H9 (cell line): ENCODE measurements at regions not wholly inside any gene's neighbourhood (a gene's known extent, or its start where the extent isn't known, plus 50 kb on each side); places are given as distances from the start of the nearest gene placed in this dataset.

Experiments
- DNase-seq: peaks from one replicate; pipeline ENCODE4 v3.0.0-alpha.2; 2017
- H2AFZ ChIP-seq: one replicate; pipeline ENCODE4 v1.6.1; 2013; ENCODE audit warnings: mild to moderate bottlenecking, low read length, control low read depth, moderate library complexity
- H2AK5ac ChIP-seq: 2 replicates; pipeline ENCODE4 v1.6.1; 2013; ENCODE audit warnings: low read length, control low read depth, mixed read lengths; ENCODE audit not compliant: insufficient read length
- H2BK120ac ChIP-seq: one replicate; pipeline ENCODE4 v1.6.1; 2013; ENCODE audit warnings: low read depth, mild to moderate bottlenecking, low read length, control low read depth, inconsistent platforms; ENCODE audit not compliant: poor library complexity, severe bottlenecking
- H2BK12ac ChIP-seq: 2 replicates; pipeline ENCODE4 v1.6.1; 2013; ENCODE audit warnings: low read length, control low read depth, mixed read lengths, low read depth; ENCODE audit not compliant: insufficient read length
- H2BK15ac ChIP-seq: 2 replicates; pipeline ENCODE4 v1.6.1; 2013; ENCODE audit warnings: low read depth, low read length, control low read depth
- H2BK20ac ChIP-seq: one replicate; pipeline ENCODE4 v1.6.1; 2013; ENCODE audit warnings: low read depth, mild to moderate bottlenecking, low read length, control low read depth, inconsistent platforms; ENCODE audit not compliant: poor library complexity, severe bottlenecking
- H2BK5ac ChIP-seq: 2 replicates; pipeline ENCODE4 v1.6.1; 2013; ENCODE audit warnings: low read length, control low read depth, mixed read lengths; ENCODE audit not compliant: insufficient read length
- H3K14ac ChIP-seq: 2 replicates; pipeline ENCODE4 v1.6.1; 2013; ENCODE audit warnings: low read length, control low read depth; ENCODE audit not compliant: insufficient read depth
- H3K18ac ChIP-seq: 2 replicates; pipeline ENCODE4 v1.6.1; 2013; ENCODE audit warnings: low read depth, mild to moderate bottlenecking, mixed read lengths, low read length, control low read depth; ENCODE audit not compliant: insufficient read length
- H3K23ac ChIP-seq: 2 replicates; pipeline ENCODE4 v1.6.1; 2013; ENCODE audit warnings: low read length, control low read depth, mixed read lengths, low read depth; ENCODE audit not compliant: insufficient read length
- H3K23me2 ChIP-seq: 2 replicates; pipeline ENCODE4 v1.6.1; 2013; ENCODE audit warnings: low read depth, mild to moderate bottlenecking, mixed read lengths, low read length, control low read depth; ENCODE audit not compliant: insufficient read length, poor library complexity, severe bottlenecking
- H3K27ac ChIP-seq: 2 replicates; pipeline ENCODE4 v1.5.1; 2013; ENCODE audit warnings: low read length, control low read depth, mixed read lengths, low read depth; ENCODE audit not compliant: insufficient read length
- H3K27me3 ChIP-seq: 2 replicates; pipeline ENCODE4 v1.6.1; 2013; ENCODE audit warnings: low read length, control low read depth, inconsistent platforms; ENCODE audit not compliant: insufficient read depth
- H3K4ac ChIP-seq: 2 replicates; pipeline ENCODE4 v1.6.1; 2013; ENCODE audit warnings: low read depth, mild to moderate bottlenecking, control low read depth, inconsistent platforms, low read length, moderate library complexity
- H3K4me1 ChIP-seq: 2 replicates; pipeline ENCODE4 v1.6.1; 2013; ENCODE audit warnings: low read length, control low read depth, inconsistent platforms; ENCODE audit not compliant: insufficient read depth
- H3K4me2 ChIP-seq: 2 replicates; pipeline ENCODE4 v1.6.1; 2013; ENCODE audit warnings: low read length, control low read depth, mixed read lengths; ENCODE audit not compliant: insufficient read length, insufficient read depth
- H3K56ac ChIP-seq: 2 replicates; pipeline ENCODE4 v1.6.1; 2013; ENCODE audit warnings: low read depth, mild to moderate bottlenecking, mixed read lengths, low read length, control low read depth; ENCODE audit not compliant: insufficient read length
- H3K79me1 ChIP-seq: 2 replicates; pipeline ENCODE4 v1.6.1; 2013; ENCODE audit warnings: low read depth, mild to moderate bottlenecking, moderate library complexity, low read length, control low read depth, inconsistent platforms; ENCODE audit not compliant: insufficient read depth, poor library complexity, severe bottlenecking
- H3K79me2 ChIP-seq: 2 replicates; pipeline ENCODE4 v1.6.1; 2013; ENCODE audit warnings: low read length, control low read depth, inconsistent platforms; ENCODE audit not compliant: insufficient read depth
- H3K9ac ChIP-seq: 2 replicates; pipeline ENCODE4 v1.6.1; 2013; ENCODE audit warnings: low read length, control low read depth, mixed read lengths; ENCODE audit not compliant: insufficient read length; ENCODE audit errors: extremely low read depth
- H3K9me3 ChIP-seq: one replicate; pipeline ENCODE4 v1.6.1; 2013; ENCODE audit warnings: low read depth, low read length, inconsistent platforms; ENCODE audit not compliant: control insufficient read depth
- H3T11ph ChIP-seq: one replicate; pipeline ENCODE4 v1.6.1; 2013; ENCODE audit warnings: mild to moderate bottlenecking, low read length, control low read depth, inconsistent platforms
- H4K20me1 ChIP-seq: one replicate; pipeline ENCODE4 v1.6.1; 2013; ENCODE audit not compliant: control insufficient read depth, insufficient read length, insufficient read depth
- H4K5ac ChIP-seq: 2 replicates; pipeline ENCODE4 v1.6.1; 2013; ENCODE audit warnings: low read depth, mild to moderate bottlenecking, mixed read lengths, low read length, control low read depth; ENCODE audit not compliant: insufficient read length
- H4K8ac ChIP-seq: replicated peaks from 2 replicates; pipeline ENCODE4 v1.6.1; 2013; ENCODE audit warnings: low read length, control low read depth, mixed read lengths, low read depth; ENCODE audit not compliant: insufficient read length
- H4K91ac ChIP-seq: 2 replicates; pipeline ENCODE4 v1.6.1; 2013; ENCODE audit warnings: low read depth, mild to moderate bottlenecking, moderate library complexity, mixed read lengths, low read length, control low read depth; ENCODE audit not compliant: insufficient read length
- H3K27ac Mint-ChIP-seq, 3 experiments: 2 replicates in 2 of 3; 3 replicates in 1 of 3; pipeline ENCODE4 v1.8.0; 2020 to 2021; ENCODE audit warnings: mixed read lengths in 3 of 3, mild to moderate bottlenecking in 1 of 3, moderate library complexity in 1 of 3
- H3K27me3 Mint-ChIP-seq: 2 replicates; pipeline ENCODE4 v1.8.0; 2021; ENCODE audit warnings: low read depth, mild to moderate bottlenecking, moderate library complexity, mixed read lengths
- H3K36me3 Mint-ChIP-seq, 3 experiments: 2 replicates in 2 of 3; 3 replicates in 1 of 3; pipeline ENCODE4 v1.8.0; 2020 to 2021; ENCODE audit warnings: low read depth in 3 of 3, mixed read lengths in 3 of 3; ENCODE audit not compliant: insufficient read depth in 1 of 3
- H3K4me1 Mint-ChIP-seq, 2 experiments: 2 replicates each; pipeline ENCODE4 v1.8.0; 2020; ENCODE audit warnings: mixed read lengths in 2 of 2
- H3K4me3 Mint-ChIP-seq, 2 experiments: 2 replicates in 1 of 2; 3 replicates in 1 of 2; pipeline ENCODE4 v1.8.0; 2020 to 2021; ENCODE audit warnings: mild to moderate bottlenecking in 2 of 2, mixed read lengths in 2 of 2, moderate library complexity in 1 of 2
- H3K9me3 Mint-ChIP-seq, 2 experiments: 2 replicates in 1 of 2; 3 replicates in 1 of 2; pipeline ENCODE4 v1.8.0; 2020; ENCODE audit warnings: mild to moderate bottlenecking in 2 of 2, mixed read lengths in 2 of 2, moderate library complexity in 1 of 2
- WGBS: extraction: QIAGEN DNeasy Blood & Tissue Kit; methylation state at CpG from one replicate; pipeline ENCODE4 v1.1.7; 2013; ENCODE audit warnings: missing lambda C conversion rate, low lambda C conversion rate, mixed read lengths; ENCODE audit not compliant: insufficient read length; ENCODE audit errors: extremely low coverage; 5-methylcytosine and 5-hydroxymethylcytosine counted together
- TF ChIP-seq, protein P1 (sequence below): fragments of 200-600 bp; sonication (generic); conservative IDR thresholded peaks from 3 replicates; pipeline ENCODE4 v1.8.0; 2021; ENCODE audit warnings: antibody characterized with exemption, mild to moderate bottlenecking

- Histone ChIP-seq H3K18ac (no peak overlapping the region), H3K79me2 (no peaks in the 10 kb centered on the region), H3K23me2 (no peaks in the 10 kb centered on the region), H2AK5ac (no peak overlapping the region), H3K4me2 (no peak overlapping the region), H3K79me1 (no peaks in the 10 kb centered on the region), H3K4ac (no peak overlapping the region), H4K20me1 (no peaks in the 10 kb centered on the region), H3K4me1 (no peaks in the 10 kb centered on the region), H2BK5ac (no peak overlapping the region), H3K14ac (no peak overlapping the region), H2BK12ac (no peak overlapping the region), H2BK20ac (no peak overlapping the region), H3K9ac (no peak overlapping the region), H4K91ac (no peak overlapping the region), H3K27ac (no peak overlapping the region), H3K27me3 (no peaks in the 10 kb centered on the region), H2BK15ac (no peak overlapping the region), H2BK120ac (no peak overlapping the region), H4K5ac (no peak overlapping the region), H4K8ac (no peak overlapping the region), H3K9me3 (no peaks in the 10 kb centered on the region), H3K56ac (no peak overlapping the region), H3T11ph (no peak overlapping the region), H2AFZ (no peak overlapping the region), H3K23ac (no peak overlapping the region)
- H3K9me3 Mint-ChIP-seq: no peaks in the 10 kb centered on the region
- no peaks in the 10 kb centered on the region for H3K4me1 Mint-ChIP-seq
- H3K27me3 Mint-ChIP-seq: no peaks in the 10 kb centered on the region
- TF ChIP-seq, protein P1, sequence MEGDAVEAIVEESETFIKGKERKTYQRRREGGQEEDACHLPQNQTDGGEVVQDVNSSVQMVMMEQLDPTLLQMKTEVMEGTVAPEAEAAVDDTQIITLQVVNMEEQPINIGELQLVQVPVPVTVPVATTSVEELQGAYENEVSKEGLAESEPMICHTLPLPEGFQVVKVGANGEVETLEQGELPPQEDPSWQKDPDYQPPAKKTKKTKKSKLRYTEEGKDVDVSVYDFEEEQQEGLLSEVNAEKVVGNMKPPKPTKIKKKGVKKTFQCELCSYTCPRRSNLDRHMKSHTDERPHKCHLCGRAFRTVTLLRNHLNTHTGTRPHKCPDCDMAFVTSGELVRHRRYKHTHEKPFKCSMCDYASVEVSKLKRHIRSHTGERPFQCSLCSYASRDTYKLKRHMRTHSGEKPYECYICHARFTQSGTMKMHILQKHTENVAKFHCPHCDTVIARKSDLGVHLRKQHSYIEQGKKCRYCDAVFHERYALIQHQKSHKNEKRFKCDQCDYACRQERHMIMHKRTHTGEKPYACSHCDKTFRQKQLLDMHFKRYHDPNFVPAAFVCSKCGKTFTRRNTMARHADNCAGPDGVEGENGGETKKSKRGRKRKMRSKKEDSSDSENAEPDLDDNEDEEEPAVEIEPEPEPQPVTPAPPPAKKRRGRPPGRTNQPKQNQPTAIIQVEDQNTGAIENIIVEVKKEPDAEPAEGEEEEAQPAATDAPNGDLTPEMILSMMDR: peak; percentile 77
- H3K27ac Mint-ChIP-seq: no peak overlapping the region
- no peak overlapping the region for H3K4me3 Mint-ChIP-seq
- no peak for DNase-seq
- WGBS: no CpG with 5 or more reads among the region's 6 CpGs
- no peaks in the 10 kb centered on the region for H3K36me3 Mint-ChIP-seq
Measured at GRCh38 chr2:198657512-198658121, 800.1 kb downstream of the SATB2 start.
